Stomach (tissue), 4 donors: ENCODE measurements at regions not wholly inside any gene's neighbourhood (a gene's known extent, or its start where the extent isn't known, plus 50 kb on each side); places are given as distances from the start of the nearest gene placed in this dataset.

Experiments used
- CTCF ChIP-seq, 7 experiments: fragments of 450-650 bp in 4 of 7; fragments of 200-600 bp in 3 of 7; sonication (generic) in 3 of 7; IDR thresholded peaks; one replicate each; pipeline ENCODE4 v1.5.1; 2016 to 2019; ENCODE audit warnings: antibody characterized with exemption in 7 of 7, control low read depth in 2 of 7, mild to moderate bottlenecking in 1 of 7
- EP300 ChIP-seq: sonication (generic); formaldehyde crosslinking; IDR thresholded peaks from one replicate; pipeline ENCODE4 v1.6.1; 2017; ENCODE audit warnings: antibody characterized with exemption
- POLR2A ChIP-seq, 4 donors: fragments of 450-650 bp; IDR thresholded peaks; one replicate each; pipeline ENCODE4 v1.6.1; 2016; ENCODE audit warnings: antibody characterized with exemption in 4 of 4, control low read depth in 2 of 4, mild to moderate bottlenecking in 1 of 4, moderate library complexity in 1 of 4

- TF ChIP-seq CTCF (IDR thresholded peaks at IDR 0.05) (no peak), POLR2A (IDR thresholded peaks at IDR 0.05) (no peak), EP300 (no peak)
These were observed 1369.9 kb downstream of the EFNB2 start for GRCh38 chr13:105165449-105166125.
